GM23338 (cell line): ENCODE measurements at regions not wholly inside any gene's neighbourhood (a gene's known extent, or its start where the extent isn't known, plus 50 kb on each side); places are given as distances from the start of the nearest gene placed in this dataset.
"Not testable (repeated sequence)": the region's sequence is repeated elsewhere in the genome, so short reads cannot be mapped to it uniquely, and the experiment has no call there.

ENCODE experiments used
- ATAC-seq: fragments of 200-7000 bp; cut with Tn5 transposase; 3 replicates; pipeline ENCODE4 v1.9.1; 2020
- DNase-seq: peaks from one replicate; pipeline ENCODE4 v3.0.0-alpha.2; 2015; ENCODE audit warnings: low spot score
- H2AFZ ChIP-seq: fragments of 200-600 bp; sonication (generic); 2 replicates; pipeline ENCODE4 v1.8.0; 2016; ENCODE audit warnings: antibody characterized with exemption, mild to moderate bottlenecking, moderate library complexity
- H3F3A ChIP-seq: fragments of 200-600 bp; sonication (generic); replicated peaks from 2 replicates; pipeline ENCODE4 v1.8.0; 2017; ENCODE audit warnings: antibody characterized with exemption, mixed run types, low read depth
- H3K27ac ChIP-seq: fragments of 200-600 bp; sonication (generic); 2 replicates; pipeline ENCODE4 v1.6.1; 2016; ENCODE audit warnings: low read depth
- H3K27me3 ChIP-seq: fragments of 200-600 bp; sonication (generic); 2 replicates; pipeline ENCODE4 v1.8.0; 2016; ENCODE audit warnings: mild to moderate bottlenecking, mixed run types, moderate library complexity; ENCODE audit not compliant: insufficient read depth
- H3K36me3 ChIP-seq: fragments of 200-600 bp; sonication (generic); 2 replicates; pipeline ENCODE4 v1.8.0; 2016; ENCODE audit warnings: mild to moderate bottlenecking; ENCODE audit not compliant: insufficient read depth
- H3K4me1 ChIP-seq: fragments of 200-600 bp; sonication (generic); 2 replicates; pipeline ENCODE4 v1.8.0; 2016; ENCODE audit warnings: mild to moderate bottlenecking, moderate library complexity; ENCODE audit not compliant: insufficient read depth
- H3K4me2 ChIP-seq: fragments of 200-600 bp; sonication (generic); 2 replicates; pipeline ENCODE4 v1.7.1; 2017; ENCODE audit warnings: mixed run types
- H3K4me3 ChIP-seq: fragments of 200-600 bp; sonication (generic); 2 replicates; pipeline ENCODE4 v1.6.1; 2016; ENCODE audit warnings: mixed run types
- H3K79me2 ChIP-seq: fragments of 200-600 bp; sonication (generic); replicated peaks from 2 replicates; pipeline ENCODE4 v1.8.0; 2017; ENCODE audit warnings: mild to moderate bottlenecking; ENCODE audit not compliant: insufficient read depth
- H3K9me2 ChIP-seq: fragments of 200-600 bp; sonication (generic); 2 replicates; pipeline ENCODE4 v1.8.0; 2017; ENCODE audit not compliant: insufficient read depth
- H4K20me1 ChIP-seq: fragments of 200-600 bp; sonication (generic); replicated peaks from 2 replicates; pipeline ENCODE4 v1.8.0; 2017; ENCODE audit warnings: mild to moderate bottlenecking; ENCODE audit not compliant: insufficient read depth
- H3K27ac Mint-ChIP-seq: 2 replicates; pipeline ENCODE4 v1.8.0; 2020; ENCODE audit warnings: inconsistent platforms, mild to moderate bottlenecking, moderate library complexity, mixed read lengths
- H3K27me3 Mint-ChIP-seq: 3 replicates; pipeline ENCODE4 v1.8.0; 2022; ENCODE audit warnings: low read depth, mild to moderate bottlenecking, moderate library complexity, mixed read lengths, inconsistent platforms; ENCODE audit not compliant: insufficient read depth, poor library complexity
- H3K36me3 Mint-ChIP-seq: 3 replicates; pipeline ENCODE4 v1.8.0; 2021; ENCODE audit warnings: low read depth, mild to moderate bottlenecking, inconsistent platforms, moderate library complexity, mixed read lengths
- H3K4me1 Mint-ChIP-seq: 3 replicates; pipeline ENCODE4 v1.8.0; 2020; ENCODE audit warnings: mild to moderate bottlenecking, inconsistent platforms, mixed read lengths
- H3K4me3 Mint-ChIP-seq: 3 replicates; pipeline ENCODE4 v1.8.0; 2021; ENCODE audit warnings: moderate library complexity, mild to moderate bottlenecking, inconsistent platforms, mixed read lengths
- H3K9me3 Mint-ChIP-seq: 3 replicates; pipeline ENCODE4 v1.8.0; 2020; ENCODE audit warnings: moderate library complexity, mild to moderate bottlenecking, inconsistent platforms, mixed read lengths

DNA sequence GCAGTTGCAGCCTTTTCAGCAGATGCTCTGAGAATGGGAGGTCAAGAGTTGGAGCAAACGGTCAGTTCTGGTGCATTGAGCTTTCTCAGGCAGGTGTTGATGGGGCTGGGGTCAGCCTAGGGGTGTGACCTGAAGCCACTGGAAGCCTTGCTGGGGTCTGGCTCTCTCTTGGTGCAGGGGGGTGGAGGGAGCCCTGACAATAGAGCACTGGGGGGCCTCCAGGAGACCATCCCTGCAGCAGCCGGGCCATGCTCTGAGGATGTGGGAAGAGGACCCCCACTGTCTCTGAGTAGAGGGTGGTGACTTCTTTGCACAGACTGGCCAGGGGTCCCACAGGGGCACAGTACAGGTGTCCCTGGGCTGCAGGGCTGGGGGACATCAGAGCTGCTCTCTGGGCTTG lies 528.8 kb downstream of the GOLGA6L6 start:
- not testable (repeated sequence) for H3K27ac Mint-ChIP-seq, H2AFZ ChIP-seq, H3K79me2 ChIP-seq, H3K27ac ChIP-seq, ATAC-seq, H3K9me2 ChIP-seq, H3K27me3 ChIP-seq, H3K4me3 ChIP-seq, H3K27me3 Mint-ChIP-seq, H3K4me2 ChIP-seq, H3F3A ChIP-seq, DNase-seq, H3K4me1 Mint-ChIP-seq, H3K9me3 Mint-ChIP-seq, H3K36me3 Mint-ChIP-seq, H3K4me3 Mint-ChIP-seq, H3K36me3 ChIP-seq, H3K4me1 ChIP-seq, H4K20me1 ChIP-seq

DNA sequence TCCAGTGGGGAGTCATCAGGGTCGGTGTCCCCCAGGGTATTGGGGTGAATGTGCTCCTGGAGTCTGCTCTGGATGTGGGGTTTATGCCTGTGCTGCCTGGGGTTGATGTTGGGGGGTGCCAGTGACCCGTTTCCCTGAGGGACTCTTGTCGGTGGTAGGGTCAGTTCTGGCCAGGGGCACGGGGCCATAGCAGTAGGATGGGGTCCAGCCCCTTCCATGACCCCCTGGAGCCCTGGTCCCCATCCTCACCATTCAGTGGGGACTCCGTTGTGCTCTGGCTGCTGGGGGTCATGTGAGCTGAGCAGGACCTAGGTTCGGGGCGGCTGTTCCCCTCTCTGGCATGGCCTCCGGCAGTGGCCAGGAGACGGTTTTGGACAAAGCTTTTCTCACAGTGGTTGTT lies 530.8 kb downstream of the GOLGA6L6 start:
- not testable (repeated sequence) for H4K20me1 ChIP-seq, H3K36me3 Mint-ChIP-seq, H3K27ac ChIP-seq, H3K4me3 ChIP-seq, H3K27me3 Mint-ChIP-seq, H3K9me2 ChIP-seq, H3K4me1 ChIP-seq, H3K79me2 ChIP-seq, H3K27ac Mint-ChIP-seq, H3K4me3 Mint-ChIP-seq, H3K36me3 ChIP-seq, H3F3A ChIP-seq, H3K4me2 ChIP-seq, H2AFZ ChIP-seq, H3K4me1 Mint-ChIP-seq, ATAC-seq, H3K27me3 ChIP-seq, H3K9me3 Mint-ChIP-seq, DNase-seq

DNA sequence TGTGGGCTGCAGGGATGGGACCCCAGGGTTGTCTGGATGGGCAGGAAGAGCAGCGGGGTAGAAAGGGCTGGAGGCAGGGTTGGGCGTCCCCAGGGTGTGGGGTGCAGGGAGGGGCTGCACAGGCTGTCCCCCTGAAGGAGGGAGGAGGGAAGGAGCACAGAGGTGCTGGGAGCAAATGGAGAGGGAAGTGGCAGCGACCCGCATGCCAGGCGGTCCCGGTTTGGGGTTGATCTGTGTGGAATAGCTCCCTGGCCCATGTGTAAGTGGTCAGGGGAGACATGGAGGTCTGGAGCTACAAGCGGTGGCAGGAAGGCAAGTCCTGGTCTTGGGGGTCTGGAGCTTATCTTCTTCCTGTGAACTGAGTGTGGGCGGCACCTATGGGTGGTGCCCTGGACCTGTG lies 532.0 kb downstream of the GOLGA6L6 start:
- not testable (repeated sequence) for H3K4me1 Mint-ChIP-seq, H3K36me3 Mint-ChIP-seq, H3K79me2 ChIP-seq, H3K27ac Mint-ChIP-seq, H4K20me1 ChIP-seq, H3F3A ChIP-seq, H3K4me3 Mint-ChIP-seq, H3K4me2 ChIP-seq, DNase-seq, H3K27me3 ChIP-seq, H3K9me3 Mint-ChIP-seq, H3K36me3 ChIP-seq, ATAC-seq, H2AFZ ChIP-seq, H3K4me1 ChIP-seq, H3K4me3 ChIP-seq, H3K27me3 Mint-ChIP-seq, H3K27ac ChIP-seq, H3K9me2 ChIP-seq

DNA sequence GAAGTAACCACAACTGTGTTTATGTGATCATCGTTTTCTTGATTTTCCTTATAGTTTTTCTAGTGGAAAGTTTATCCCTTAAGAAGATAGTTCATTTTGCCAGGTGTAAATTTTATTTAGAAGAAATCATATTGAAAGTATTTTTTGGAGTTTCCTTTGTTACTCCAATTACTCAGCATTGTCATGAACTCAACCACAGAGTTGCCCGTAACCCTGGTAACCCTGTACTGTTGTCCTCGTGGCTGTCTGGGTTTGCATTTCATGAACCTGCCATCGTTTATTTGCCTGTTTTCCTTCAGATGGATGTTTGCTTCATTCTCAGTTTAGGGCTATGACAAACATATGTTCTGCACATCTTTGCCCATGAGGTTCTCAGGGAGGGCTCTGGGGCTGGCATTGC lies 534.3 kb downstream of the GOLGA6L6 start:
- H3K27ac ChIP-seq, H3K4me3 Mint-ChIP-seq, H3K9me3 Mint-ChIP-seq, H4K20me1 ChIP-seq, H3K36me3 ChIP-seq, H3K4me1 Mint-ChIP-seq, H3K4me3 ChIP-seq, H3K4me2 ChIP-seq, H3K27ac Mint-ChIP-seq, H3K4me1 ChIP-seq, H3K36me3 Mint-ChIP-seq, H3K9me2 ChIP-seq, ATAC-seq, DNase-seq, H3F3A ChIP-seq, H3K27me3 Mint-ChIP-seq, H3K79me2 ChIP-seq, H2AFZ ChIP-seq, H3K27me3 ChIP-seq: not testable (repeated sequence)

DNA sequence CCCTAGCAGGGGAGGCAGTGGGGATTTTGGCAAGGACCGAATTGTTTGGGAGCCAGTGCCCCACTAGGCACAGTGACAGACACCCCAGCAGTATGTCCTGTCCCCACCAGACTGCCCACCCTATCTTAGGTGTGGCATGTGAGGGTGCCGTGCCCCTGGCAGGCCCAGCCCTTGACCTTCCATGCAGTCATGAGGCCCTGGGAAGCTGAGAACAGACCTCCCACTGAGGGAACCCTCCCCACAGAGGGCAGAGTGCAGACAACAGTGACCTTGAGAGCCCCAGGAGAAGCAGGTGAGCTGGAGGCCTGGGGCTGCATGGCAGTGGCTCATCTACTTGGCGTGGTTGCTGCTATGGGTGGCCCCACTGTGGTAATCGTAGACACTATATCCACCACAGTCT lies 538.1 kb downstream of the GOLGA6L6 start:
- not testable (repeated sequence) for H3K4me1 ChIP-seq, H3K36me3 ChIP-seq, ATAC-seq, H3K4me2 ChIP-seq, H3K27me3 ChIP-seq, H4K20me1 ChIP-seq, H2AFZ ChIP-seq, DNase-seq, H3K9me2 ChIP-seq, H3K27me3 Mint-ChIP-seq, H3K4me3 ChIP-seq, H3K79me2 ChIP-seq, H3F3A ChIP-seq, H3K27ac Mint-ChIP-seq, H3K4me1 Mint-ChIP-seq, H3K27ac ChIP-seq, H3K36me3 Mint-ChIP-seq, H3K4me3 Mint-ChIP-seq
- H3K9me3 Mint-ChIP-seq: peaks cover 14% of the 10 kb centered on the region

DNA sequence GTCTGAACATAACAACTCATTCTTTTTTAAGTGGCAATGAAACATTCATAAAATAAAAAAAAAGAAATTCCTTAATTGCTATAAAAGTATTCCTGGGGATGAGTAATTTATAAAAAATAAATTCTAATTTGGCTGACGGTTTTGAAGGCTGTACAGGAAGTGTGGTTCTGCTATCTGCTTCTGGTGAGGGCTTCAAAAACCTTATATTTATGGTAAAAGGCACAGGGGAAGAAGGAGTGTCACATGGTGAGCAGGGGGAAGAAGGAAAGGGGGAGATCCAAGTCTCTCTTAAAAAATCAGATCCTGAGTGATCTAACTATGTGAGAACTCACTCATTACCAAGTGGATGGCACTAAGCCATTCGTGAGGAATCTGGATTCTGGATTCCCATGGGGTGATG lies 539.0 kb downstream of the GOLGA6L6 start:
- H3K27ac ChIP-seq, H3K4me3 Mint-ChIP-seq, H3K27ac Mint-ChIP-seq, H3K4me3 ChIP-seq, H3K36me3 ChIP-seq, H3F3A ChIP-seq, H3K79me2 ChIP-seq, H3K4me1 Mint-ChIP-seq, H3K9me2 ChIP-seq, H3K4me2 ChIP-seq, DNase-seq, H3K36me3 Mint-ChIP-seq, H2AFZ ChIP-seq, H3K27me3 Mint-ChIP-seq, H4K20me1 ChIP-seq, H3K4me1 ChIP-seq, H3K27me3 ChIP-seq, ATAC-seq: not testable (repeated sequence)
- H3K9me3 Mint-ChIP-seq: peaks cover 14% of the 10 kb centered on the region

DNA sequence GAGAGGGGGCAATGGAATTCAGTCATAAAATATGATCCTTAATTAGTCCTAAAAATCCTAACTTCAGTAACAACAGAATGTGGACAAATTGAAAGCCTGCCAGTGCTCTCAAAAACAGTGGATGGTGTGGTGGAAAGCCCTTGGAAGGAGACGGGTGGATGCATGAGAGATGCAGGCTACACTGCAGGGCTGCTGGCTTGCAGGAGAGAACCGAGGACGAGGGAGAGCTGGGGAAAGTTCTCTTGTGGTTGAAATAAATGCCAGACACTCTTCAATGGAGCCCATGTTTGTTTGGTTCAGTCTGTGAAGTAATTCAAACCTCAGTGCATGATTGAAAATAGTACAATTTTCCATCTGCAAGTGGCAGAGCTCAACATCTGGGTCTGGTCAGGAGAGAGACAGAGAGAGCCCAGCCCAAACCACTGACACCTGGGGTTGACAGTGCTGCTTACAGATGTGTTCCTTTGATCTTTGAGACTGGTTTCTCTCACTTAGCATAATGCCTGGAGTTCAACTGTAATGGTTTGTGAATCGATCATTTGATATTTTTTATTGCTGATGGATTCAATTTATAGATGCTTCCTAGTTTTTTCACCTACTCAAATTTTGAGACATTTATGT lies 544.9 kb downstream of the GOLGA6L6 start:
- H3F3A ChIP-seq, H3K36me3 ChIP-seq, DNase-seq, H3K27ac ChIP-seq, ATAC-seq, H3K4me3 Mint-ChIP-seq, H3K79me2 ChIP-seq, H3K36me3 Mint-ChIP-seq, H3K27me3 ChIP-seq, H3K27me3 Mint-ChIP-seq, H3K4me1 Mint-ChIP-seq, H4K20me1 ChIP-seq, H3K27ac Mint-ChIP-seq, H3K4me3 ChIP-seq, H2AFZ ChIP-seq, H3K4me2 ChIP-seq, H3K9me2 ChIP-seq, H3K4me1 ChIP-seq: not testable (repeated sequence)
- peaks cover 24% of the 10 kb centered on the region for H3K9me3 Mint-ChIP-seq
